NCI-H2227 (cell line): ENCODE measurements at regions not wholly inside any gene's neighbourhood (a gene's known extent, or its start where the extent isn't known, plus 50 kb on each side); places are given as distances from the start of the nearest gene placed in this dataset.
"Not testable (repeated sequence)": the region's sequence is repeated elsewhere in the genome, so short reads cannot be mapped to it uniquely, and the experiment has no call there.

Experiments used
- DNase-seq: peaks from one replicate; lab custom pipeline; 2025; ENCODE audit not compliant: unreplicated experiment; lab: John Stamatoyannopoulos, UW

- no peak for DNase-seq
Measured at GRCh38 chr5:155750571-155750970, 576.4 kb upstream of the SGCD start.

GRCh38 chr5:155753943-155754581, 572.9 kb upstream of the SGCD start:
- peak; percentile 28 for DNase-seq

- DNase-seq, result no peak
Measured at GRCh38 chr5:155759252-155759651, 567.7 kb upstream of the SGCD start.

GRCh38 chr5:155759984-155760383, 567.0 kb upstream of the SGCD start:
- no peak for DNase-seq

GRCh38 chr5:155761502-155761901, 565.5 kb upstream of the SGCD start:
- DNase-seq, result no peak

- no peak for DNase-seq
Measured at GRCh38 chr5:155765715-155766114, 561.2 kb upstream of the SGCD start.

DNA sequence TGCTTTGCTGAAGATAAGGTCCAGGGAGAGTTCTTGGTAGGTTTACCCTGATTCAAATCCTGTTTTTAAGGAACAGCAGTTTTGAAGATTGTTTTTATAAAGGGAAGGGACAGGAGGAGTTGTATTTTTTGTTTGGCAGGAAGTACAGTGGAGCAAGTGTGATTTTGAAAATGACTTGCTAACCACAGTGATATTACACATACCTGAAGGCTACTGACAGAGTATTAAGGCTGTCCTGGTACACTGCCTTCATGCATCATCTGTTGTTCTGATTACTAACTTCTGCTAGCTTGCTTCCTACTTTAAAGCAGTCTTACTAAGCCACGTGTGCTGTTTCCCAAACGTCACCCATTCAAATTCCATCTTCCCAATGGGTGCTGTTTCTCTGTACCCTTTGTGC, 559.5 kb upstream of the SGCD start:
- no peak for DNase-seq

DNA sequence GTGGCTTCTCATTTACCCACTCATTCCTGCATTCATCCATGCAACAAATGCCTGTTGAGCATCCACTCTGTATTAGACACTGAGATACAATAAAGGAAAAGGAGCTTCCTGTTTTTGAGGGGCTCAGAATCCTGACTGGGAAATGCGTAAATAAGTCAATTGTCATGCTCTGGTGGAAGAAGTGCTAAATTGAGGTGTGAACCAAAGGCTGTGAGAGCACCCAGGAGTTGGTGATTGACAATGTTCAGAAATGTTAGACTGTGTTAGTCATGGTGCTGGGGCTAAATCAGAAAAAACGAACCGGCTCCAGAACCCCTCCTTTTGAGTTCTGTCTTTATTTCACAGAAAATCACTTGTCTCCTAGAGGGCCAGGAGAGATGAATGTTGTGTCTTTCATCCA, 558.6 kb upstream of the SGCD start:
- no peak for DNase-seq

DNA sequence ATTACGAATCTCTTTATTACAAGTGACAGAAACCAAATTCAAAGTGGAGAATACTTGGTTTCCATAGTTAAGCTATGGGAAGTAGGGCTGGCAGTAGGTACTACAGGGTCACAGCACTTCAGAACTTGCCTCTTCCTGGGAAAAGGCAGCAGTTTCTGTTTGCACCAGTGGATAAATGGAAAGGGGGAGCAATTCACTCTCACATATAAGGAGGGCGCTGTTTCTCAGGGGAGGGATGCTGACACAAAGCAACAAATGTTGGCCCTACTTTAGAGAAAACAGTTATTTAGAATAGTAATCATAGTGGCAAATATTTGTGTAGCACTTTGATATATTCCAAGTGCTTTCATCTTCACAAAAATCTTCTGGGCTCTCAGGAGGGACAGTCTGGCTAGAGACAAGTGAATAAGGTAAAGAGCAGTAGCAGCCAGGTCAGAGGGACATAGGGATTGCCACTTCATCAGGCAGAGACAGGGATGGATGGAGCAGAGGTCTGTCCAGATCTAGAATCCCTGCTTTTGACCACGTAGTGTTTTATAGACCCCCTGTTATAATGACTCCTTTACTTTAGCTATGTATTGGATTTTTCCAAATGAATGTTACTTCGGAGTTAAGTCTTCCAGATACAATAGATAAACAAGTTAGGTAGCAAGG, 554.8 kb upstream of the SGCD start:
- no peak for DNase-seq

GRCh38 chr5:155773680-155774079, 553.3 kb upstream of the SGCD start:
- DNase-seq, result no peak

DNA sequence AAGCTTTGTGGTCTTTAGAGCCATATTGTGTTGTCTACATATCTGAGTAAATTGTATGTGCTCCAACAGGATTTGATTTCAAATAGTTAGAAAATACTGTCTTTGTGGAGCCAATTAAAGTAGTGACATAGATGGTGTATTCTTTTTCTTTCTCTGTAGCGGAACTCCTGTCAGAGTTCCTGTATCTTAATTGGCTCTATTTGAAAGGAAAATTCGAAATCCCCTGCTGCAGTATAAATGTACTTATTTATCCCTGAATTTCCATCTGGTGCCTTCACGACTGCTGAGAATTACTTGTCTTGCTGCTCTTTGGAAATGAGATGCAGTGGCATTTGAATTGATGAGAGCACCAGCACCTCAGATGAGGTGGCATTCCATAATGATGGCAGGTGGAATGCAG, 546.7 kb upstream of the SGCD start:
- DNase-seq, result no peak

GRCh38 chr5:155783246-155783645, 543.7 kb upstream of the SGCD start:
- no peak for DNase-seq

- DNase-seq, result no peak
Measured at GRCh38 chr5:155783791-155784190, 543.2 kb upstream of the SGCD start.

DNA sequence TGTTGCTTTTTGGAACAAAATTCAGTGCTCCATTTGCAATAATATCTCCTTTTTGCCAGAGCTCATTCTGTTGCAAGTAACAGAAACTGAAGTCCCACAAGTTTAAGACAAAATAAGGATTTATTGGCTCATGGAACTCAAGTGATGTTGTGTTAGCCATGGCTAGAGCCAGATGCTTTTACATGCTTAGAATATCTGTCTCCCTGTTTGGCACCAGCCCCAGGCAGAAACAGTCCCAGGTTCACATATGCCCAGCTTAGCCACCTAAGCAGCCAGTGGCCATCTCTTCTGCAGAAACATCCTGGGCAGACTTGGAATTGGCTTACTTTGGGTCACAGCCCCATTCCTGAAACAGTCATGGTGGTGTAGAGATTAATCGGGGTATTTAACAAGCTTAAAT, 540.9 kb upstream of the SGCD start:
- DNase-seq, result no peak

- DNase-seq, result no peak
Measured at GRCh38 chr5:155792873-155793272, 534.1 kb upstream of the SGCD start.

DNA sequence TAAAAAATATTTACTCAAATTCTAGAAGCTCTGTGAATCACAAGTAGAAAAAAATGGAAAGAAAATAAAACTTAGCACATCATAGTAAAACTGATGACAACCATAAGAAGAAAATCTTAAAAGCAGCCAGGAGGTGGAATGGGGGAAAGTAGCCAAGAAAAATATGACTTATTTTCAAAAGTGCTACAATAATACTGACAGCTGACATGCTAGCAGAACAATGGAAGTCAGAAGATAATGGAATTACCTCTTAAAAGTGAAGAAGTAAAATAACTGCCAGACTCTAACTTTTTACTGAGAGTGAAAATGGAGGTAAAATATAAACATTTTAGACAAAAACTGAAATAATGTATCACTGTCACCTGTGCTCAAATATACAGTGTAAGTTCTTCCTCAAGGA, 532.2 kb upstream of the SGCD start:
- peak; percentile 0 for DNase-seq

DNA sequence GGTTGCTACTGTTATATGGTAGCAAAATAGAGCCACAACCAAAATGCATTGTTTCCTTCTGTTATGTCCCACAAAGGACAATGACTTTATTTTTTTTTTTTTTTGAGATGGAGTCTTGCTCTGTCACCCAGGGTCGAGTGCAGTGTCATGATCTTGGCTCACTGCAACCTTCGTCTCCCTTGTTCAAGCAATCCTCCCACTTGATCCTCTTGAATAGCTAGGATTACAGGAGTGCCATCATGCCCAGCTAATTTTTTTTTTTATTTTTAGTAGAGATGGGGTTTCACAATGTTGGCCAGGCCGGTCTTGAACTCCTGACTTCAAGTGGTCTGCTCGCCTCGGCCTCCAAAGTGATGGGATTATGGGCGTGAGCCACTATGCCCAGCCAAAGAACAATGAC, 527.7 kb upstream of the SGCD start:
- DNase-seq, result no peak

DNA sequence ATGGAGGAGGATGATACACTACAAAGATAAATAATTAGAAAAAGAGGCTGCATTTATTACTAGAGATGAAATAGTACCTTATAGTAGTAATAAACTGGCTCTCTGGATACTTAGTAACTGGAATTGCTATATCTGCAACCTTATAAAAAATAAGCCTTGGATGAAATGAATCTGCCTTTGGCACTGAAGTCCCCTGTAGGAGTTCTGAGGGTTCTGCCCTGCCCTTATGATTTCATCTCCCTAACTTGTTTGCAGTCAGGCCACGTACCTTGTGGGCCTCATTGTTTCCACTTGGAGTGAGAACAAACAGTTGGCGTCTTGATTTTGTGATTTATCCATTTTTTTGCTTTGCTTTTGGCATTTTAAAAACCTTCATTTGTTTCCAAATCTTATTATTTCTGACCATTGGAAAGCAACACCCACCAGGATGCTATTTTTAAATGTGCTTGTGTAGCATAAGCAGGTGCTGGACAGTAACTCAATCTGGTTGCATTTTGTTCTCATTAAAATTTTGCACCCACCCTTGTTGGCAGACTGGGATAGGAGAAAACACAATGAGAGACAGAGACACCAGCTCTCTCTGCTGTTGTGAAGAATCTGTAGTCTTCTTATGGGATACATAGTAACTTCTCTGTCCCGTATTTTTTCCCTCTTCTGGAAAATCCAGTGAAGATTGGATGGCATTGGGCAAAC, 518.9 kb upstream of the SGCD start:
- DNase-seq, result no peak

- DNase-seq, result no peak
Measured at GRCh38 chr5:155815248-155815647, 511.7 kb upstream of the SGCD start.

DNA sequence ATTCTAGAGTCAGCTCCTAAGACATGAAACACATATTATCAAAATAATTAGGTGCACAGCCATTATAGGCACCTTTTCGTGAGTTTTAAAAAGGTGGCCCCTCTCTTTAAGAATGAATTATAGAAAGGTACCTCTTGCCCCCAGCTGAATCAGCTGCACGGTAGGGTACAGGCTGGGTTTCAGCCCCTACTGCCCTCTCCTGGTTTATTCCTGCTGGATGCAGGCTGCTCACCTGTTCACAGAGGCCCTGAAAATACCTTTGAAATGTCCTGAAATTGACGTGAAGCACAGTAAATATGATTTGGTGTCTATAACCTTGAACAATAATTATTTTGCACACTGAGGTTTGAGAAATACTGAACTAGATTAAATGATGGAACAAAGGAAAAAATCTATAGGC, 504.8 kb upstream of the SGCD start:
- DNase-seq, result no peak

DNA sequence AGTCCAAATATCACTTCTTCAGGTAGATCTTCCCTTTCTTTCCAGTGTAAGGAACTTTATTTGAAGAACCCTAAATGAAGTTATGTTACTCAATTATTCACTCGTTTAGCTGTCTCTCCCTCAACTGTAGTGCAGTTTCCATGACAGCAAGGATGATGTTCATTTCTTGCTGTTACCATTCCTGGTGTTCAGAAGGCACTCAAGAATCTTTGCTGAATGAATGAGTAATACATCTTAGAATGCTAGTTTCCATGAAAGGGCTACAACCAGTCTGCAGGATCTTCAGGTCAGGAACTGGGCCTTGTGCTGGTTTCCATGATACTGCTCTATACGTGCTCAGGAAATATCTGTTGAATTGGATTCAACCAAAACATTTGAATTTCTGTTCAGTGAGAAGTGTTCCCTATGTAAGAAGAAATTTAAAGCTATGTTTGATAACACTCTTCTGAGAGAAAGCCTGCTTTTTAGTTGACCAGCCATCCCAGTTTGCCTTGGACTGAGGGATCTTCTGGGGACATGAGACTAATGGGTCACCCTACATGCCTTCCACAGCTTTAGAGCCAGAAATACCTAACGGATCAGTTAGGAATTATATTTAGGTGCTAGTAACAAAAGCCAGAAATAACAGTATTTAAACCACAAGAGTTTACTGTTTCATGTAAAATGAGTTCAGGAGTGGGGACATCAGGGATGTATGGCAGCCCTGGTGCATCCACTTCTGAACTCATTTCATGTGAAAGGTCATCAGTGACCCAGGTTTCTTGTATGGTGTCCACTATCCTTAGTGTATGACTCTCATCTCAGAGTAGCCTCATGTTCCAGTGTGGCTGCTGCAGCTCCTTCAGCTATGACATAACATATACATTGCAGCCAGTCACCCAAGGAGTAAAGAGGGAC, 500.1 kb upstream of the SGCD start:
- DNase-seq, result no peak

GRCh38 chr5:155827508-155827815, 499.5 kb upstream of the SGCD start:
- not testable (repeated sequence) for DNase-seq
